Endothelial cell of umbilical vein (primary cell): ENCODE measurements at regions not wholly inside any gene's neighbourhood (a gene's known extent, or its start where the extent isn't known, plus 50 kb on each side); places are given as distances from the start of the nearest gene placed in this dataset.

Experiments
- BruUV-seq: library from RNA; stranded (reverse); fragments of 400-500 nt; replicated peaks from 2 replicates; lab custom pipeline; 2021; lab: Mats Ljungman, UMichigan
- CTCF ChIA-PET: fragments of 300-600, 350-600 bp; sonication (Branson Sonifier 250); formaldehyde crosslinking; loops from one replicate; lab custom pipeline; 2021; ENCODE audit warnings: antibody characterized with exemption, inconsistent platforms; lab: Charles Lee
- POLR2A ChIA-PET: fragments of 300-600, 350-600 bp; sonication (Branson Sonifier 250); formaldehyde crosslinking; loops from one replicate; lab custom pipeline; 2021; ENCODE audit warnings: antibody characterized with exemption, inconsistent platforms; lab: Charles Lee
- DNase-seq: peaks from one replicate; pipeline ENCODE4 v3.0.0-alpha.2; 2011; ENCODE audit warnings: low read depth, low spot score
- FAIRE-seq: peaks from 2 replicates; lab custom pipeline; 2011; peaks lifted over from hg19 to GRCh38; lab: Jason Lieb, UNC
- H2AFZ ChIP-seq: 2 replicates; pipeline ENCODE4 v1.6.0; 2012; ENCODE audit warnings: low read depth, low read length, control low read depth, inconsistent platforms
- H3K27ac ChIP-seq: 2 replicates; pipeline ENCODE4 v1.5.1; 2011; ENCODE audit warnings: low read depth, mild to moderate bottlenecking, control low read depth, low read length, moderate library complexity; ENCODE audit not compliant: insufficient read depth
- H3K27me3 ChIP-seq, 2 experiments: 2 replicates each; pipeline versions ENCODE4 v1.6.0 to v1.6.1; 2011; ENCODE audit warnings: low read length in 2 of 2, mixed read lengths in 1 of 2; ENCODE audit not compliant: control insufficient read depth in 2 of 2, insufficient read depth in 2 of 2
- H3K36me3 ChIP-seq, 2 experiments: 2 replicates in 1 of 2; 3 replicates in 1 of 2; pipeline ENCODE4 v1.5.1; 2011; ENCODE audit warnings: low read length in 2 of 2, mild to moderate bottlenecking in 1 of 2, moderate library complexity in 1 of 2; ENCODE audit not compliant: control insufficient read depth in 2 of 2, insufficient read depth in 2 of 2; ENCODE audit errors: extremely low read depth in 1 of 2
- H3K4me1 ChIP-seq: 3 replicates; pipeline ENCODE4 v1.5.1; 2011; ENCODE audit warnings: mild to moderate bottlenecking, low read length; ENCODE audit not compliant: control insufficient read depth, insufficient read depth; ENCODE audit errors: extremely low read depth
- H3K4me2 ChIP-seq: 2 replicates; pipeline ENCODE4 v1.6.1; 2011; ENCODE audit warnings: low read length, control low read depth, mixed read lengths; ENCODE audit not compliant: insufficient read depth
- H3K4me3 ChIP-seq, 3 experiments: fragments of 200-600 bp in 1 of 3; sonication (generic), shearing (Covaris generic) in 1 of 3; replicated peaks in 1 of 3; 2 replicates each; pipeline ENCODE4 v1.5.1; 2011 to 2016; ENCODE audit warnings: control low read depth in 3 of 3, low read length in 3 of 3, mild to moderate bottlenecking in 2 of 3, inconsistent platforms in 1 of 3, low read depth in 1 of 3, moderate library complexity in 1 of 3; ENCODE audit not compliant: insufficient read depth in 1 of 3
- H3K79me2 ChIP-seq: 2 replicates; pipeline ENCODE4 v1.6.0; 2012; ENCODE audit warnings: low read length, inconsistent platforms; ENCODE audit not compliant: control insufficient read depth, insufficient read depth
- H3K9ac ChIP-seq: replicated peaks from 2 replicates; pipeline ENCODE3; 2011; ENCODE audit warnings: low read length, control low read depth; ENCODE audit not compliant: insufficient read depth; ENCODE audit errors: extremely low read depth
- H3K9me1 ChIP-seq: replicated peaks from 3 replicates; pipeline ENCODE4 v1.6.0; 2011; ENCODE audit warnings: mild to moderate bottlenecking, low read length; ENCODE audit not compliant: control insufficient read depth, insufficient read depth; ENCODE audit errors: extremely low read depth
- H3K9me3 ChIP-seq: replicated peaks from 2 replicates; pipeline ENCODE4 v1.5.1; 2012; ENCODE audit warnings: low read length, inconsistent platforms; ENCODE audit not compliant: control insufficient read depth, insufficient read depth
- H4K20me1 ChIP-seq: replicated peaks from 2 replicates; pipeline ENCODE3; 2011; ENCODE audit warnings: mild to moderate bottlenecking, low read length; ENCODE audit not compliant: control insufficient read depth, insufficient read depth; ENCODE audit errors: extremely low read depth
- EZH2 ChIP-seq: IDR thresholded peaks from 2 replicates; pipeline ENCODE4 v1.6.1; 2012; ENCODE audit warnings: borderline replicate concordance, low read depth, mild to moderate bottlenecking, moderate library complexity, low read length, inconsistent platforms; ENCODE audit not compliant: severe bottlenecking
- FOS ChIP-seq: IDR thresholded peaks from 2 replicates; pipeline ENCODE4 v1.6.1; 2011; ENCODE audit warnings: mild to moderate bottlenecking, low read length, moderate library complexity, borderline replicate concordance; ENCODE audit not compliant: insufficient read depth
- GATA2 ChIP-seq: IDR thresholded peaks from 2 replicates; pipeline ENCODE4 v1.7.0; 2011; ENCODE audit warnings: low read depth, mild to moderate bottlenecking, moderate library complexity, mixed read lengths, low read length; ENCODE audit not compliant: insufficient read length, insufficient read depth
- JUN ChIP-seq: IDR thresholded peaks from 2 replicates; pipeline ENCODE4 v1.6.1; 2011; ENCODE audit warnings: borderline replicate concordance, low read depth; ENCODE audit not compliant: insufficient read length, insufficient read depth
- MYC ChIP-seq: IDR thresholded peaks from one replicate; pipeline ENCODE4 v1.6.1; 2011; ENCODE audit warnings: mild to moderate bottlenecking, low read depth, low read length
- POLR2A ChIP-seq: IDR thresholded peaks from 2 replicates; pipeline ENCODE4 v1.6.1; 2012; ENCODE audit warnings: low read depth, mild to moderate bottlenecking, control low read depth, low read length
- POLR2AphosphoS5 ChIP-seq: IDR thresholded peaks from 2 replicates; pipeline ENCODE4 v1.6.1; 2012; ENCODE audit warnings: low read depth, mild to moderate bottlenecking, control low read depth, low read length, moderate library complexity; ENCODE audit not compliant: insufficient read depth
- dilution Hi-C: fragments of 300-500 bp; cut with MboI; formaldehyde crosslinking; loops from one replicate; pipeline ENCODE4 v1.15.0; 2019; ENCODE audit warnings: low sequenced_read_pairs; ENCODE audit not compliant: extremely low pct_ligation_motif_present
- intact Hi-C: fragments of 100-400 bp; cut with micrococcal nuclease; formaldehyde crosslinking; loops from one replicate; pipeline ENCODE4 v1.10.0; 2022
- TF ChIP-seq, protein P1 (sequence below): IDR thresholded peaks from 2 replicates; pipeline ENCODE4 v1.6.1; 2011; ENCODE audit not compliant: insufficient read depth, insufficient read length
- TF ChIP-seq, protein P2 (sequence below), 2 donors: IDR thresholded peaks; 1 replicate in 1 of 2; 2 replicates in 1 of 2; pipeline ENCODE4 v1.5.1; 2011; ENCODE audit warnings: low read length in 2 of 2, mild to moderate bottlenecking in 2 of 2, moderate library complexity in 2 of 2, control low read depth in 1 of 2, inconsistent platforms in 1 of 2, low read depth in 1 of 2; ENCODE audit not compliant: insufficient read depth in 1 of 2; ENCODE audit errors: extremely low read depth in 1 of 2

DNA sequence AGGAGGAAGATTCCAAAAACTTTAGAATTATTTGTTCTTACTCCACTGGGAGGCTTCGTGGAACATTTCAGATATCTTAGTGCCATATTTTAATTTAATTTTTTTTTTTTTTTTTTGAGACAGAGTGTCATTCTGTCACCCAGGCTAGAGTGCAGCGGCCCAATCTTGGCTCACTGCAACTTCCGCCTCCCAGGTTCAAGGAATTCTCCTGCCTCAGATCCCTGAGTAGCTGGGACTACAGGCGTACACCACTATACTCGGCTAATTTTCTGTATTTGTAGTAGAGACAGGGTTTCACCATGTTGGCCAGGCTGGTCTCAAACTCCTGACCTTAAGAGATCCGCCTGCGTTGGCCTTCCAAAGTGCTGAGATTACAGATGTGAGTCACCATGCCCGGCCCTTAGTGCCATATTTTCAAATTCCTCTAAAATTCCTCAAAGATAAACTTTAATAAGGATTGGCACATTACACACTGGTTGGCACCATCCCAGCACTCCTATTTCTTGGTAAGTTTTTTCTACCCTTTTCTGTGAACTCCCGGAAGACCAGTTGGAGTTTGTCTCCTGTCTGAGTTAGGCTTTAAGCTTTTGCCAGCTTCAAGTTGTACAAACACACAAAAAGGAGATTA, 693.7 kb downstream of the MCTP2 start:
- Histone ChIP-seq H3K4me1 (no peaks in the 10 kb centered on the region), H4K20me1 (no peaks in the 10 kb centered on the region), H3K4me3 (no peak overlapping the region), H3K9me1 (no peaks in the 10 kb centered on the region), H3K27ac (no peak overlapping the region), H3K4me2 (no peak overlapping the region), H3K27me3 (no peaks in the 10 kb centered on the region), H3K9me3 (no peaks in the 10 kb centered on the region), H3K79me2 (no peaks in the 10 kb centered on the region), H2AFZ (no peak overlapping the region), H3K9ac (no peak overlapping the region), H3K36me3 (no peaks in the 10 kb centered on the region)
- dilution Hi-C loops, result no loop called here
- FAIRE-seq (no peak), DNase-seq (peak; percentile 43)
- ChIA-PET POLR2A (no interaction called here), CTCF (no interaction called here)
- intact Hi-C loops, result no loop called here
- no peak for TF ChIP-seq POLR2AphosphoS5
- TF ChIP-seq FOS, result no peak
- TF ChIP-seq POLR2A, result no peak
- no peak for TF ChIP-seq GATA2
- TF ChIP-seq, protein P1, sequence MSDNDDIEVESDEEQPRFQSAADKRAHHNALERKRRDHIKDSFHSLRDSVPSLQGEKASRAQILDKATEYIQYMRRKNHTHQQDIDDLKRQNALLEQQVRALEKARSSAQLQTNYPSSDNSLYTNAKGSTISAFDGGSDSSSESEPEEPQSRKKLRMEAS, result no peak
- no peak for TF ChIP-seq MYC
- TF ChIP-seq, protein P2, sequence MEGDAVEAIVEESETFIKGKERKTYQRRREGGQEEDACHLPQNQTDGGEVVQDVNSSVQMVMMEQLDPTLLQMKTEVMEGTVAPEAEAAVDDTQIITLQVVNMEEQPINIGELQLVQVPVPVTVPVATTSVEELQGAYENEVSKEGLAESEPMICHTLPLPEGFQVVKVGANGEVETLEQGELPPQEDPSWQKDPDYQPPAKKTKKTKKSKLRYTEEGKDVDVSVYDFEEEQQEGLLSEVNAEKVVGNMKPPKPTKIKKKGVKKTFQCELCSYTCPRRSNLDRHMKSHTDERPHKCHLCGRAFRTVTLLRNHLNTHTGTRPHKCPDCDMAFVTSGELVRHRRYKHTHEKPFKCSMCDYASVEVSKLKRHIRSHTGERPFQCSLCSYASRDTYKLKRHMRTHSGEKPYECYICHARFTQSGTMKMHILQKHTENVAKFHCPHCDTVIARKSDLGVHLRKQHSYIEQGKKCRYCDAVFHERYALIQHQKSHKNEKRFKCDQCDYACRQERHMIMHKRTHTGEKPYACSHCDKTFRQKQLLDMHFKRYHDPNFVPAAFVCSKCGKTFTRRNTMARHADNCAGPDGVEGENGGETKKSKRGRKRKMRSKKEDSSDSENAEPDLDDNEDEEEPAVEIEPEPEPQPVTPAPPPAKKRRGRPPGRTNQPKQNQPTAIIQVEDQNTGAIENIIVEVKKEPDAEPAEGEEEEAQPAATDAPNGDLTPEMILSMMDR (IDR thresholded peaks at IDR 0.05; ENCODE audit: extremely low read depth in 1 of 2, insufficient read depth in 1 of 2, low read depth in 1 of 2, low read length in 2 of 2), result no peak
- TF ChIP-seq EZH2, result no peak
- TF ChIP-seq JUN, result no peak
- no TSS peak for BruUV-seq
